SKM-1 (cell line): ENCODE measurements at regions not wholly inside any gene's neighbourhood (a gene's known extent, or its start where the extent isn't known, plus 50 kb on each side); places are given as distances from the start of the nearest gene placed in this dataset.

ENCODE experiments used
- DNase-seq: peaks from one replicate; lab custom pipeline; 2025; ENCODE audit not compliant: unreplicated experiment; lab: John Stamatoyannopoulos, UW

- no peak for DNase-seq
Measured at GRCh38 chr22:25393121-25393805, 171.2 kb upstream of the GRK3 start.

- no peak for DNase-seq
Measured at GRCh38 chr22:25395468-25395867, 169.0 kb upstream of the GRK3 start.

- no peak for DNase-seq
Measured at GRCh38 chr22:25395915-25396314, 168.6 kb upstream of the GRK3 start.

DNA sequence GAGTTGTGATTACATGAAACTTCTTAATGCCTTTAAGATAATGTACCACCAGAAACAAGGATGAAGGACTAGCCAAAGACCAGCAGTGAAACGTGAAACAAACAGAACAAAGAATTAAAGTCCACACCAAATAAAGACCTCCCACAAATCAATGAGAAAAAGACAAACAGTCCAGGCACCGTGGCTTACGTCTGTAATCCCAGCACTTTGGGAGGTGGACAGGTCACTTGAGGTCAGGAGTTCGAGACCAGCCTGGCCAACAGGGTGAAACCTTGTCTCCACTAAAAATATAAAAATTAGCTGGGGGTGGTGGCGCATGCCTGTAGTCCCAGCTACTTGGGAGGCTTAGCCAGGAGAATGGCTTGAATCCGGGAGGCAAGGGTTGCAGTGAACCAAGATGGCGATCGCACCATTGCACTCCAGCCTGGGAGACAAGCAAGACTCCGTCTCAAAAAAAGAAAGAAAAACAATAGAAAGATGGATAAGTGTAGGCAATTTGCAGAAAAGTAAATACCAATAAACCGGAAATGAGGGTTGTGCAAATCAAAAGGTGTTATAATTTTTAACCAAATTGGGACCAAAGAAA is 167.8 kb upstream of the GRK3 start:
- DNase-seq = no peak

- DNase-seq = no peak
Measured at GRCh38 chr22:25397616-25398015, 166.9 kb upstream of the GRK3 start.

- peak; percentile 33 for DNase-seq
Measured at GRCh38 chr22:25398591-25399062, 165.8 kb upstream of the GRK3 start.

- no peak for DNase-seq
Measured at GRCh38 chr22:25399649-25400151, 164.8 kb upstream of the GRK3 start.

GRCh38 chr22:25402160-25402500 is 162.3 kb upstream of the GRK3 start:
- DNase-seq = no peak

- no peak for DNase-seq
Measured at GRCh38 chr22:25402501-25403283, 161.8 kb upstream of the GRK3 start.

- DNase-seq = no peak
Measured at GRCh38 chr22:25403284-25403810, 161.1 kb upstream of the GRK3 start.

DNA sequence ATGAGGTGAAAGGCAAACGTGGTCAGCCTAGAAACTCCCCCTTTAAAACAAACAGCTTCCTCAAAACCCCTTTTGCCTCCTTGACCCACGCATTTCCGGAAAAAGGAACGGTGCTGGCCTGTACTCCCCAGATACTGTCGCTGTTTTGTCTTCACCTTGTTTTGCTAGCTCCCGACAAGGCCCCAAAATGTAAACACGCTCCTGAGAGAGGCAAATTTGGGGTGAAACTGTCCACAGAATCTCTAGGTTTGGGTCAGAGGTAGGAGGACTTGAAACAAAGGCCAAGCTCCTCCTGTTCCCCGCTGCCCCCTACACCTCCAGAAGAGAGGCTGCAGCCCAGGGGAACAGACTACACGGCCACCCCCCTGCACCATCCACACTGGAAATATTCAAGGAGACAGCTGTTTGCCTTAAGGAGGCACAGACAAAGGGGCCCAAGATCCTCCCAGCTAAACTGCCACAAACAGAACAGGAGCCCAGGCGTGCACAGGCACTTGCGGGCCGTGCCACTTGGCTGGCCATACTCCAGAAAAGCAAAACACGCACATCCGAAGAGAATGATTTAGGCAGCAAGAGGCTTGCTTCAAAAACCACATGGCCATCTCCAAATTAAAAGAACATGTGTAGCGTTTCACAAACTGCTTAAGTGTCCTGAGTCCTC is 160.5 kb upstream of the GRK3 start:
- DNase-seq = no peak

DNA sequence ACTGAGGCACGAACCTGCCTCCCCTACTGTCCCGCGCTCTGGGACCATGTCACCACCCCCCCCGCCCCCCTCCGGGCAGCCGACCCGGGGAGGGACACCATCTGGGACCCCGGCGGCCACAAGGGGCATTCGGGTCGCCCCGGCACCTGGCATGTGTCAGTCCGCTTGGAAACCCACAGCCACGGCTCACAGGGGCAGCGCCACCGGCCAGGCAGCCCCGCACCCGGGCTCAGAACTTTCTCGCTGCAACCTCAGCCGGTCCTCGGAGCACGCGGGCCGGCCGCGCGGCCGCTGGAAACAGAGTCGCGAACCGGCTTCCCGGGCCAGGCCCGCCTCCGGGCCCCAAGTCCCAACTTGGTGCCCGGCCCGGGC is 159.9 kb upstream of the GRK3 start:
- no peak for DNase-seq

DNA sequence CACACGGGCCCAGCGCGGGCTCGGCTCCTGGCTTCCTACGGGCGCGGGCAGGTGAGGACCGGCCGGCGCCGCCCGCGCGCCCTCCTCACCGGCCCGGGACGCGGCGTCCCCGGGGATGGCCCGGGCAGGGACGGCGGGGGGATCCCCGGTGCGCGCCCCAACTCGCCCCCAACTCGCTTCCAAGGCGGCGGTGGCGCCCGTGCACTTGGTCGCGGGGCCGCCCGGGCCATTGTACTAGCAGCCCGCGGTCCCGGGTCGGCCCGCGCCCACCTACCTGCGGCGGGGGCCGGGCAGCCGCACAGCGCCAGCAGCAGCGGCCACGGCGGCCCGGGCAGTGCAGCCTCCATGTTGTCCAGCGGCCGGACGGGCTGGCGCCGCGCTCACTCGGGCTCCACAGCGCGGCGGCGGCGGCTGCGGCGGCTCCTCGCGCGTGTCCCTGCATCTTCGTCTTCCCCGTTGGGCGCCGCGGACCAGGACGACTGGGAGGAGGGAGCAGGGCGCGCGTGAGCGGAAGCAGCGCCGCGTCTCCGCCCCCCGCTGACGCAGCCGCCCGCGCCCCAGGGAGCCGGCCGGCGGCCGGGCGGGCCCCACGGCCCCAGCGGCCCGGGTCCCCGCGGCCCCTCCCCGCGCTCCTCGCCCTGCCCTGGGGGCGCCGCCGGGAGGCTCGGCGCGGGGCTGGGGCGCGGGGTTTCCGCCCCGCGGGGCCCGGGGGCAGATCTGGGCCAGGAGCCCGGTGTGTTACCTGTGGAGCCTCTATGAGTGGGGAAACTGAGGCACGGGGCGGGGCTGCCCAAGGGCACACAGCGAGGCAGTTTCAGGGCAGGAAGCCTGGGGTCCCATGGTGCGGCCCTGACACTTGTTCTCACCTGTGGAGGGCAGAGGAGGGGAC is 159.3 kb upstream of the GRK3 start:
- no peak for DNase-seq

DNA sequence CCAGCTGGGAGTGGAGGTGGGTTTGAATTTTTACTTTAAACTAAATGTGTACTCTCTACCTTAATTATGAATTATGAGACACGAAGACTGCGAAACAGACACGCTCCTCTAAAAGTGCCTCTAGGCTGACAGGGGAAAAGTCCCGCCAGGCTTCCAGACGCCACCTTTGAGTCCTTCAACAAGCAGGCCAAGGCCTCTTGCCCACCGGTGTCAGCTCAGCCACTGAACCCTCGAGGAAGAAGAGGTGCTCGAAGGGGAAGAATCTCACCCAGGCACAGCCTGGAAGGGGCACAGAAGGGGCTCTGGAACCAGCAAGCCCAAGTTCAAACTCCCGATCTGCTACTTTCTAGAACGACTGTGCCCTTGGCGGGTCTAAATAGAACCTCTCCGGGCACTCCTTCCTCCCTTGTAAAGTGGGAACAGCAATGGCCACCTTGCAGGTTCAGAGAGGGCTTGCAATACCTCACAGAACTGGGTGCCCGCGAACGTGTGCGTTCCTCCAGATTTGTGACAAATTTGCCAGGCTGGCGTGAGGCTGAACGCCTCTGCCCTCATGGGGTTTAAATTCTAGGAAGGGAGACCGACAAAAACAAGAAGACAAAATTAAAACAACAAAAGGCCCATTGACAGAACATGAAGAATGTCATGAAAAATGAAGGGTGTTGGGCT is 158.5 kb upstream of the GRK3 start:
- DNase-seq = no peak

GRCh38 chr22:25406510-25407210 is 157.8 kb upstream of the GRK3 start:
- DNase-seq = no peak

DNA sequence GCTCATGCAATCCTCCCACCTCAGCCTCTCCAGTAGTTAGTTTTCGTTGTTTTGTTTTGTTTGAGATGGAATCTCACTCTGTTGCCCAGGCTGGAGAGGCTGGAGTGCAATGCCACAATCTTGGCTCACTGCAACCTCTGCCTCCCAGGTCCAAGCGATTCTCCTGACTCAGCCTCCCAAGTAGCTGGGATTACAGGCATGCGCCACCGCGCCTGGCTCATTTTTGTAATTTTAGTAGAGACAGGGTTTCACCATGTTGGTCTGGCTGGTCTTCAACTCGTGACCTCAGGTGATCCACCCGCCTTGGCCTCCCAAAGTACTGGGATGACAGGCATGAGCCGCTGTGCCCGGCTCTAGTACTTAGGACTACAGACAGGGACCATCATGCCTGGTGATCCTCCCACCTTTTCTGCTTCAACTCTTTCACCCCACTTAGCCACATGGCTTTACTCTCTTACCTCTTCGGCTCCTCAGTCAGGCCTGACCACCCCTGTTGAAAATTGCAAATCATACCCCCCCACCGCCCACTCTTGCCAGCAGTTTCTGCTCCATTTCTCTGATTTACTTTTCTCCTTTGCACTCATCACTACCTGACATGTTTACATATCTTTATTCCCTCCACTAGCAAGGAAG is 157.1 kb upstream of the GRK3 start:
- no peak for DNase-seq

DNA sequence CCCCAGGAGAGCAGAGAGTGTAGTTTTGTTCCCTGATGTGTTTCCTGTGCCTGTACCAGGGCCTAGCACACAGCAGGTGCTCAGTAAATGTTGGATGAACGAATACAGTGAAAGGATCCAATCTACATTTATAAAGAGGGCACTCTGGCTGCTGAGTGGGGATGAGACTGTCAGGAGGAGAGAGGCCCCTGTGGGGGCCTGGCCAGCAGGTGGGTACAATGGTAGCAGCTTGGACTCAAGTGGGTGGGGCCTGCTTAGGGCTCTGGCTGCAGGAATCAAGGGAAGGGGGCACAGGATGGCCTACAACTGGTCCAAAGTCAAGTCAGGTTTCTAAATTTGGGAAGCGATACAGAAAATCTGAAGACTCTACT is 156.6 kb upstream of the GRK3 start:
- no peak for DNase-seq

- no peak for DNase-seq
Measured at GRCh38 chr22:25409240-25409639, 155.2 kb upstream of the GRK3 start.

- no peak for DNase-seq
Measured at GRCh38 chr22:25410849-25411248, 153.6 kb upstream of the GRK3 start.
